ENCODE measurements at regions not wholly inside any gene's neighbourhood (a gene's known extent, or its start where the extent isn't known, plus 50 kb on each side); places are given as distances from the start of the nearest gene placed in this dataset.
A peak's percentile ranks its signal among the peaks of the same experiment; 100 is the strongest.
"Not testable (repeated sequence)": the region's sequence is repeated elsewhere in the genome, so short reads cannot be mapped to it uniquely, and the experiment has no call there.

- DNase-seq (ENCODE audit: low read depth in 4 of 4, low spot score in 2 of 4) = not testable (repeated sequence)
Observed at GRCh38 chr21:5101749-5102148, 5419.6 kb upstream of the TPTE start.

- not testable (repeated sequence) for DNase-seq (ENCODE audit: low read depth in 4 of 4, low spot score in 2 of 4)
Observed at GRCh38 chr21:5103880-5104561, 5417.4 kb upstream of the TPTE start.

GRCh38 chr21:5104562-5104928 lies 5416.8 kb upstream of the TPTE start:
- not testable (repeated sequence) for DNase-seq (ENCODE audit: low read depth in 4 of 4, low spot score in 2 of 4)

GRCh38 chr21:5105939-5106708 lies 5415.3 kb upstream of the TPTE start:
- DNase-seq (ENCODE audit: low read depth in 4 of 4, low spot score in 2 of 4) = not testable (repeated sequence)

- not testable (repeated sequence) for DNase-seq (ENCODE audit: low read depth in 4 of 4, low spot score in 2 of 4)
Observed at GRCh38 chr21:5106767-5107464, 5414.5 kb upstream of the TPTE start.

GRCh38 chr21:5107637-5108036 lies 5413.7 kb upstream of the TPTE start:
- not testable (repeated sequence) for DNase-seq (ENCODE audit: low read depth in 4 of 4, low spot score in 2 of 4)

GRCh38 chr21:5108048-5108775 lies 5413.2 kb upstream of the TPTE start:
- not testable (repeated sequence) for DNase-seq (ENCODE audit: low read depth in 4 of 4, low spot score in 2 of 4)

GRCh38 chr21:5111197-5111596 lies 5410.2 kb upstream of the TPTE start:
- not testable (repeated sequence) for DNase-seq (ENCODE audit: low read depth in 4 of 4, low spot score in 2 of 4)

GRCh38 chr21:5113092-5113491 lies 5408.3 kb upstream of the TPTE start:
- not testable (repeated sequence) for DNase-seq (ENCODE audit: low read depth in 4 of 4, low spot score in 2 of 4)

- not testable (repeated sequence) for DNase-seq (ENCODE audit: low read depth in 4 of 4, low spot score in 2 of 4)
Observed at GRCh38 chr21:5114468-5114867, 5406.9 kb upstream of the TPTE start.

GRCh38 chr21:5114893-5115645 lies 5406.3 kb upstream of the TPTE start:
- not testable (repeated sequence) for DNase-seq (ENCODE audit: low read depth in 4 of 4, low spot score in 2 of 4)

GRCh38 chr21:5115646-5116343 lies 5405.6 kb upstream of the TPTE start:
- DNase-seq (ENCODE audit: low read depth in 4 of 4, low spot score in 2 of 4) = not testable (repeated sequence)

- not testable (repeated sequence) for DNase-seq (ENCODE audit: low read depth in 4 of 4, low spot score in 2 of 4)
Observed at GRCh38 chr21:5116344-5117123, 5404.8 kb upstream of the TPTE start.

- not testable (repeated sequence) for DNase-seq (ENCODE audit: low read depth in 4 of 4, low spot score in 2 of 4)
Observed at GRCh38 chr21:5117135-5117534, 5404.2 kb upstream of the TPTE start.

GRCh38 chr21:5117666-5118295 lies 5403.6 kb upstream of the TPTE start:
- not testable (repeated sequence) for DNase-seq (ENCODE audit: low read depth in 4 of 4, low spot score in 2 of 4)

GRCh38 chr21:5118296-5118679 lies 5403.1 kb upstream of the TPTE start:
- DNase-seq (ENCODE audit: low read depth in 4 of 4, low spot score in 2 of 4) = not testable (repeated sequence)

GRCh38 chr21:5119179-5119578 lies 5402.2 kb upstream of the TPTE start:
- not testable (repeated sequence) for DNase-seq (ENCODE audit: low read depth in 4 of 4, low spot score in 2 of 4)

- DNase-seq (ENCODE audit: low read depth in 4 of 4, low spot score in 2 of 4) = peak in 3 of 4 donors; percentile 1 to 10 (median 9)
Observed at GRCh38 chr21:5121399-5121798, 5400.0 kb upstream of the TPTE start.
